IMR-90 (cell line): ENCODE measurements at regions not wholly inside any gene's neighbourhood (a gene's known extent, or its start where the extent isn't known, plus 50 kb on each side); places are given as distances from the start of the nearest gene placed in this dataset.

Source experiments
- ATAC-seq: fragments of 200-7000 bp; cut with Tn5 transposase; 2 replicates; pipeline ENCODE4 v1.9.1; 2020; ENCODE audit warnings: low read depth, mild to moderate bottlenecking, moderate library complexity
- BruUV-seq: library from RNA; stranded (reverse); fragments of 400-500 nt; replicated peaks from 2 replicates; lab custom pipeline; 2021; lab: Mats Ljungman, UMichigan
- CTCF ChIA-PET: fragments of 300-600 bp; formaldehyde crosslinking; extraction: SDS; loops from one replicate; lab custom pipeline; 2021; ENCODE audit warnings: antibody characterized with exemption; lab: Yijun Ruan, JAX
- POLR2A ChIA-PET: fragments of 300-600 bp; sonication (Branson Sonifier 250); formaldehyde crosslinking; loops from one replicate; lab custom pipeline; 2022; ENCODE audit warnings: antibody characterized with exemption; ENCODE audit not compliant: unreplicated experiment; lab: Charles Lee
- DNase-seq: peaks from one replicate; pipeline ENCODE4 v3.0.0; 2013
- H2AFZ ChIP-seq: replicated peaks from 2 replicates; pipeline ENCODE3; 2013; ENCODE audit warnings: low read length, mild to moderate bottlenecking; ENCODE audit not compliant: poor library complexity
- H2AK5ac ChIP-seq: 2 replicates; pipeline ENCODE4 v1.6.1; 2013; ENCODE audit warnings: low read depth, low read length, inconsistent platforms
- H2AK9ac ChIP-seq: replicated peaks from 2 replicates; pipeline ENCODE3; 2013; ENCODE audit warnings: mild to moderate bottlenecking, low read depth, low read length, moderate library complexity; ENCODE audit not compliant: poor library complexity
- H2BK120ac ChIP-seq: 2 replicates; pipeline ENCODE4 v1.6.1; 2013; ENCODE audit warnings: low read depth, low read length, inconsistent platforms
- H2BK15ac ChIP-seq: 3 replicates; pipeline ENCODE4 v1.6.1; 2013; ENCODE audit warnings: low read depth, low read length, inconsistent platforms
- H2BK20ac ChIP-seq: 2 replicates; pipeline ENCODE4 v1.6.1; 2013; ENCODE audit warnings: low read depth, mild to moderate bottlenecking, inconsistent platforms, low read length, moderate library complexity
- H2BK5ac ChIP-seq: 2 replicates; pipeline ENCODE4 v1.6.1; 2013; ENCODE audit warnings: mild to moderate bottlenecking, low read depth, low read length, inconsistent platforms; ENCODE audit not compliant: poor library complexity, severe bottlenecking
- H3K14ac ChIP-seq: replicated peaks from 2 replicates; pipeline ENCODE4 v1.6.1; 2013; ENCODE audit warnings: low read depth, low read length, inconsistent platforms
- H3K18ac ChIP-seq: 2 replicates; pipeline ENCODE4 v1.6.1; 2013; ENCODE audit warnings: low read depth, low read length, control low read depth
- H3K23ac ChIP-seq: 2 replicates; pipeline ENCODE4 v1.6.1; 2013; ENCODE audit warnings: low read depth, low read length, inconsistent platforms
- H3K27ac ChIP-seq: 2 replicates; pipeline ENCODE4 v1.5.1; 2013; ENCODE audit warnings: mild to moderate bottlenecking, control low read depth, low read length; ENCODE audit not compliant: insufficient read depth
- H3K27me3 ChIP-seq: 2 replicates; pipeline ENCODE4 v1.6.1; 2013; ENCODE audit warnings: low read length; ENCODE audit not compliant: control insufficient read depth, insufficient read depth
- H3K36me3 ChIP-seq: 2 replicates; pipeline ENCODE4 v1.6.1; 2013; ENCODE audit warnings: low read length, mixed read lengths; ENCODE audit not compliant: control insufficient read depth, insufficient read depth
- H3K4ac ChIP-seq: 2 replicates; pipeline ENCODE4 v1.6.1; 2013; ENCODE audit warnings: low read depth, low read length, inconsistent platforms
- H3K4me1 ChIP-seq: 2 replicates; pipeline ENCODE4 v1.6.1; 2013; ENCODE audit warnings: low read length, mixed read lengths; ENCODE audit not compliant: control insufficient read depth, insufficient read depth
- H3K4me2 ChIP-seq: 2 replicates; pipeline ENCODE4 v1.6.1; 2013; ENCODE audit warnings: low read depth, mild to moderate bottlenecking, control low read depth, low read length, moderate library complexity
- H3K4me3 ChIP-seq: 2 replicates; pipeline ENCODE4 v1.5.1; 2013; ENCODE audit warnings: low read depth, mild to moderate bottlenecking, control low read depth, low read length, moderate library complexity; ENCODE audit not compliant: insufficient read depth
- H3K56ac ChIP-seq: 2 replicates; pipeline ENCODE4 v1.6.1; 2013; ENCODE audit warnings: low read length, inconsistent platforms; ENCODE audit not compliant: insufficient read depth; ENCODE audit errors: extremely low read depth
- H3K79me1 ChIP-seq, 2 experiments: 2 replicates each; pipeline ENCODE4 v1.6.1; 2013; ENCODE audit warnings: low read length in 2 of 2, inconsistent platforms in 1 of 2, low read depth in 1 of 2
- H3K9ac ChIP-seq: 2 replicates; pipeline ENCODE4 v1.6.1; 2013; ENCODE audit warnings: low read depth, low read length, control low read depth
- H3K9me1 ChIP-seq: 2 replicates; pipeline ENCODE4 v1.6.1; 2013; ENCODE audit warnings: low read length, inconsistent platforms; ENCODE audit not compliant: insufficient read depth
- H3K9me3 ChIP-seq: 2 replicates; pipeline ENCODE4 v1.6.1; 2013; ENCODE audit warnings: low read length; ENCODE audit not compliant: control insufficient read depth, insufficient read depth
- H4K20me1 ChIP-seq: 2 replicates; pipeline ENCODE4 v1.6.1; 2013; ENCODE audit warnings: low read length, inconsistent platforms; ENCODE audit not compliant: insufficient read depth
- H4K5ac ChIP-seq: 2 replicates; pipeline ENCODE4 v1.6.1; 2013; ENCODE audit warnings: mild to moderate bottlenecking, low read depth, low read length, control low read depth
- H4K8ac ChIP-seq, 2 experiments: 2 replicates each; pipeline ENCODE4 v1.6.1; 2013; ENCODE audit warnings: low read depth in 2 of 2, low read length in 2 of 2, control low read depth in 1 of 2, inconsistent platforms in 1 of 2
- H4K91ac ChIP-seq: 2 replicates; pipeline ENCODE4 v1.6.1; 2013; ENCODE audit warnings: low read depth, low read length, inconsistent platforms; ENCODE audit not compliant: insufficient read depth
- CEBPB ChIP-seq: IDR thresholded peaks from 2 replicates; pipeline ENCODE4 v1.6.1; 2012; ENCODE audit warnings: low read depth, low read length, improper control_type of control experiment
- MAFK ChIP-seq: IDR thresholded peaks from 2 replicates; pipeline ENCODE4 v1.6.1; 2012; ENCODE audit warnings: low read depth, low read length, improper control_type of control experiment
- MXI1 ChIP-seq: IDR thresholded peaks from 2 replicates; pipeline ENCODE4 v1.6.1; 2012; ENCODE audit warnings: low read depth, mild to moderate bottlenecking, low read length, moderate library complexity, borderline replicate concordance
- RAD21 ChIP-seq: IDR thresholded peaks from 2 replicates; pipeline ENCODE4 v1.6.1; 2012; ENCODE audit warnings: low read length, improper control_type of control experiment
- WGBS, 2 experiments: methylation state at CpG; one replicate each; pipeline versions ENCODE4 v1.1.5 to v1.1.7; 2013; ENCODE audit warnings: missing lambda C conversion rate in 2 of 2; ENCODE audit not compliant: insufficient read length in 1 of 2; ENCODE audit errors: extremely low coverage in 2 of 2; 5-methylcytosine and 5-hydroxymethylcytosine counted together
- dilution Hi-C: fragments of 300-500 bp; cut with HindIII; formaldehyde crosslinking; loops from one replicate; pipeline ENCODE4 v1.14.3; 2018; ENCODE audit warnings: low sequenced_read_pairs; ENCODE audit not compliant: unreplicated experiment
- in situ Hi-C: fragments of 300-500 bp; cut with MboI; formaldehyde crosslinking; loops from 3 replicates; pipeline ENCODE4 v1.14.3; 2019; ENCODE audit warnings: low sequenced_read_pairs, inconsistent platforms, mixed read lengths
- intact Hi-C: fragments of 100-400 bp; cut with micrococcal nuclease; formaldehyde crosslinking; loops from 2 replicates; pipeline ENCODE4 v1.10.0; 2022

- no peak overlapping the region for H3K27ac ChIP-seq
- no peak overlapping the region for H3K23ac ChIP-seq
- no peaks in the 10 kb centered on the region for H3K79me1 ChIP-seq
- H3K4me2 ChIP-seq, result no peak overlapping the region
- H3K27me3 ChIP-seq, result no peaks in the 10 kb centered on the region
- intact Hi-C loops (loop anchor here (2.0 kb wide), 2 partner anchors 101 to 153 kb away; partner anchors contain the start of gene S1PR1), dilution Hi-C loops (no loop called here), in situ Hi-C loops (no loop called here)
- no peak overlapping the region for H2BK15ac ChIP-seq
- no peak overlapping the region for H4K91ac ChIP-seq
- no TSS peak for BruUV-seq
- no peak overlapping the region for H2AK9ac ChIP-seq
- ATAC-seq (no peak), DNase-seq (no peak)
- no peaks in the 10 kb centered on the region for H4K20me1 ChIP-seq
- ChIA-PET POLR2A (no interaction called here), CTCF (interaction anchor here (0.6 to 1.0 kb wide), 3 partner anchors 99 to 150 kb away, joined by 3 to 7 read pairs (median 3); no protein-coding TSS in a partner anchor)
- H3K14ac ChIP-seq, result no peak overlapping the region
- no peak overlapping the region for H3K4ac ChIP-seq
- TF ChIP-seq MXI1 (no peak), MAFK (no peak), CEBPB (no peak), RAD21 (no peak)
- no peak overlapping the region for H3K9ac ChIP-seq
- H3K36me3 ChIP-seq, result no peaks in the 10 kb centered on the region
- H3K9me1 ChIP-seq, result no peaks in the 10 kb centered on the region; the same call in 1 of the 2 replicates
- H3K4me1 ChIP-seq, result peaks cover 3% of the 10 kb centered on the region
- no peak overlapping the region for H3K56ac ChIP-seq
- no peak overlapping the region for H2AK5ac ChIP-seq
- H3K9me3 ChIP-seq, result no peaks in the 10 kb centered on the region
- H4K5ac ChIP-seq, result no peak overlapping the region
- H2AFZ ChIP-seq, result no peak overlapping the region
- no peak overlapping the region for H3K18ac ChIP-seq
- H2BK120ac ChIP-seq, result no peak overlapping the region
- no CpG with 5 or more reads among the region's 3 CpGs for WGBS, 2 experiments
- no peak overlapping the region for H4K8ac ChIP-seq
- H2BK20ac ChIP-seq, result no peak overlapping the region
- no peak overlapping the region for H2BK5ac ChIP-seq
- no peak overlapping the region for H3K4me3 ChIP-seq
These were observed 100.5 kb upstream of the S1PR1 start for GRCh38 chr1:101136271-101136670.
